ENCODE measurements at regions not wholly inside any gene's neighbourhood (a gene's known extent, or its start where the extent isn't known, plus 50 kb on each side); places are given as distances from the start of the nearest gene placed in this dataset.

- no peak for TF ChIP-seq CTCF (conservative IDR thresholded peaks at IDR 0.05; ENCODE audit: low read length)
- no peak for TF ChIP-seq EZH2phosphoT487 (IDR thresholded peaks at IDR 0.05; ENCODE audit: borderline replicate concordance)
Observed at GRCh38 chr7:68058014-68058413, 1061.4 kb downstream of the TYW1 start.
